AG09309 (cell line): ENCODE measurements at regions not wholly inside any gene's neighbourhood (a gene's known extent, or its start where the extent isn't known, plus 50 kb on each side); places are given as distances from the start of the nearest gene placed in this dataset.
"Not testable (repeated sequence)": the region's sequence is repeated elsewhere in the genome, so short reads cannot be mapped to it uniquely, and the experiment has no call there.

Source experiments
- DNase-seq: peaks from one replicate; pipeline ENCODE4 v3.0.0-alpha.2; 2010; ENCODE audit warnings: low read depth
- H3K4me3 ChIP-seq: 2 replicates; pipeline ENCODE4 v1.5.1; 2011; ENCODE audit warnings: mild to moderate bottlenecking, low read depth, low read length, moderate library complexity; ENCODE audit not compliant: control insufficient read depth
- TF ChIP-seq, protein P1 (sequence below): IDR thresholded peaks from 2 replicates; pipeline ENCODE4 v1.5.1; 2011; ENCODE audit warnings: mild to moderate bottlenecking, low read depth, low read length, inconsistent platforms; ENCODE audit not compliant: insufficient read depth, control insufficient read depth; ENCODE audit errors: missing control alignments

DNA sequence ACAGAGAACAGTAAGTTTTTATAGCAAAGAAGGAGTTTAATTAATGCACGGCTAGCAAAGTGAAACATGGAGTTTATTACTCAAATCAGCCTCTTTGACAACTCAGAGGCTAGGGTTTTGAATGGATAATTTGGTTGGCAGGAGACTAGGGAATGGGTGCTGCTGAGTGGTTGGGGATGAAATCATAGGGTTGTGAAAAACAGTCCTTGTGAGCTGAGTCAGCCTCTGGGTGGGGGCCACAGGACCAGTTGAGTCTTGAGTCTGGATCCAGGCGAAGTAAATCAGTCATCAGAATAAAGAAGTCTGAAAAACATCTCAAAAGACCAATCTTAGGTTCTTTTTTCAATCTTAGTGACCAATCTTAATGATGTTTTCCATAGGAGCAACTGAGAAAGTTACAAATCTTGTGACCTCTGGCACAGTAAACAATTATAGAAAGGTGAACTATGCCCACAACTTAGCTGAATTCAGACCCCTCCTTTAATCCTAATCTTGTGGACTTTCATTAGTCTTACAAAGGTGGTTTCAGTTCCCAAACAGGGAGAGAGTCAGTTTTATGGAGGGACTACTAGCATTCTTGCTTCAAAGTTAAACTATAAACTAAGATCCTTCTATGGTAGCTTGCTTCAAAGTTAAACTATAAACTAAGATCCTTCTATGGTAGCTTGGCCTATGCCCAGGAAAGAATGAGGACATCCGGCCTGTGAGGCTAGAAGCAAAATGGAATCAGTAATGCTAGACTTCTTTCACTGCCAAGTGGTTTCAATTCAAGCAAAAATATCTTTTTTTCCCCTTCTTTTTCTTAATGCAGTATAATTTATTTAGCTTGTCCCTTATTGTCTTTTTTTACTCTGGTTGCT, 84.5 kb downstream of the AASDHPPT start:
- TF ChIP-seq, protein P1, sequence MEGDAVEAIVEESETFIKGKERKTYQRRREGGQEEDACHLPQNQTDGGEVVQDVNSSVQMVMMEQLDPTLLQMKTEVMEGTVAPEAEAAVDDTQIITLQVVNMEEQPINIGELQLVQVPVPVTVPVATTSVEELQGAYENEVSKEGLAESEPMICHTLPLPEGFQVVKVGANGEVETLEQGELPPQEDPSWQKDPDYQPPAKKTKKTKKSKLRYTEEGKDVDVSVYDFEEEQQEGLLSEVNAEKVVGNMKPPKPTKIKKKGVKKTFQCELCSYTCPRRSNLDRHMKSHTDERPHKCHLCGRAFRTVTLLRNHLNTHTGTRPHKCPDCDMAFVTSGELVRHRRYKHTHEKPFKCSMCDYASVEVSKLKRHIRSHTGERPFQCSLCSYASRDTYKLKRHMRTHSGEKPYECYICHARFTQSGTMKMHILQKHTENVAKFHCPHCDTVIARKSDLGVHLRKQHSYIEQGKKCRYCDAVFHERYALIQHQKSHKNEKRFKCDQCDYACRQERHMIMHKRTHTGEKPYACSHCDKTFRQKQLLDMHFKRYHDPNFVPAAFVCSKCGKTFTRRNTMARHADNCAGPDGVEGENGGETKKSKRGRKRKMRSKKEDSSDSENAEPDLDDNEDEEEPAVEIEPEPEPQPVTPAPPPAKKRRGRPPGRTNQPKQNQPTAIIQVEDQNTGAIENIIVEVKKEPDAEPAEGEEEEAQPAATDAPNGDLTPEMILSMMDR = no peak
- DNase-seq = no peak
- no peak overlapping the region for H3K4me3 ChIP-seq

DNA sequence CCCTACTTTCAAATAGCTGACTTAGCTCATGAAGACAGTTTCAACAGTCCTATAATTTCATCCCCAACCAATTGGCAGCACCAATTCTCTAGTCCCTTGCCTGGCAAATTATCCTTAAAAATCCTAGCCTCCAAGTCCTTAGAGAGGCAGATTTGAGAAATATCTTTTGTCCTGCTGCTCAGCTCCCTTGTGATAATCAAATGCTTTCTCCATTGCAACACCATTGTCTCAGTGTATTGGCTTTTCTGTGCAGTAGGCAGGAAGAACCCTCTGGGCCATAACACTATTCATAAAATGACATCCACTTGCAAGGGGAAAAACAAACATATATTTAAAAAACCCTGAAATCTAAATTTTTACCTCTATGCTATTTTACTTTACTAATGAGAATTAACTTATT, 89.6 kb downstream of the AASDHPPT start:
- no peak overlapping the region for H3K4me3 ChIP-seq
- DNase-seq = no peak
- TF ChIP-seq, protein P1 = no peak

DNA sequence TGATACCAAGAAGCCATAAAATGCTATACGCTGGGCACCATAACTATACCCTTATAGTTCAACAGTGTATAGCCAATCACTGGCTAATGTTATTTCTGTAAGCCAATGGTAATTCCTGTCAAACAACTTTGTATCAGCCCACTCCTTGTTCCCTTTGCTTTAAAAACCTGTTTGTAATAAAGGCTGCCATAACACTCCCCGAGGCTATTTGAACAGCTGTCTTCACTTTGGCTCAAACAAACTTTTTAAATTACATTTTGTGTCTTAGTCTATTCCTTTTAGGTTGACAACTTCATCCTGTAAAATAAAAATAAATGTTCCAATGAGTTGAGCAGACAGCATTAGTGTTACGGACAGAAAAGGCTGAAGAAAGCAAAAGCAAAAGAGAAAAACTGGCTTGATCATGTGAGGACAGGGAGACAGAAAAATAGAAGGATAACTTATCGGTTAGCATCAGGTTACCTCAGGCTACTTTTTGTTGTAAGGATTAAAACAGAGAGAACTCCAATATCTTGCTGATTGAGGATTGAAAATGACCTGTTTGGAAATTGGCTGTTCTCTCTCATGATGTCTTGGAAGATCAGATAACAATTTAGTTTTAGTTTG, 95.0 kb downstream of the AASDHPPT start:
- no peak overlapping the region for H3K4me3 ChIP-seq
- TF ChIP-seq, protein P1 = no peak

DNA sequence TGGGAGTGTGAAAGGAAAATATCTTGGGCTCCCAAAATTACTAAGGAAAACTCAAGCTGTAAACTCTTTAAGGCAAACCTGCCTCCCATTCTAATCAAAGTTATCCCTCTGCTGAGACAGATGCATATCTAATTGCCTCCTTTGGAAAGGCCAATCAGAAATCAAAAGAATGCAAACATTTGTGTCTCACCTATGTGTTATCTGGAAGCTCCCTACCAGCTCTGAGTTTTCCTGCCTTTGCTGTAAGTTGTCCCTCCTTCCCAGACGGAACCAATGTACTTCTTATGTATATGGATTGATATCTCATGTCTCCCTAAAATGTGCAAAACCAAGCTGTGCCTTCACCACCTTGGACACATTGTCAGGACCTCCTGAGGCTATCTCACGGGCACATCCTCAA, 95.8 kb downstream of the AASDHPPT start:
- no peak for DNase-seq
- H3K4me3 ChIP-seq = no peak overlapping the region
- TF ChIP-seq, protein P1 = no peak

More for the DNA sequence above, 95.0 kb downstream of the AASDHPPT start:
- peak; percentile 40 for DNase-seq

DNA sequence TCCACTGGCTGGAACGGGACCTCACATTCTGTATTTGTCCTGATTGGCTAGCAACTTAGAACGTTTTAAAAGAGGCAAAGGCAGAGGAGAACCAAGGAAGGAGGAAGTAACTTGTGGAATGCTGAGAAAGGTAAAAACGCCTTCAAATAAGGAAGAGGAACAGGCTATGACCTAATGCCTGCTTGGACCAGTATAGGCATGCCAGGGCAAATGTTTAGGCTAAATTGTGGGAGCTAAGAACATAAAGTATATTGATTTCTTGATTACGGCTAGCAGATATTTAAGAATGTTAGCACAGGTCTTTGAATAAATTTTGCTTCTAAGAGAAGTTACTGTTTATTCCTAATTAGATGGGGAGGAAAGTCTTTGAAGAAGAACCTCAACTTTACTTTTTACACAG, 96.5 kb downstream of the AASDHPPT start:
- DNase-seq, H3K4me3 ChIP-seq: not testable (repeated sequence)

DNA sequence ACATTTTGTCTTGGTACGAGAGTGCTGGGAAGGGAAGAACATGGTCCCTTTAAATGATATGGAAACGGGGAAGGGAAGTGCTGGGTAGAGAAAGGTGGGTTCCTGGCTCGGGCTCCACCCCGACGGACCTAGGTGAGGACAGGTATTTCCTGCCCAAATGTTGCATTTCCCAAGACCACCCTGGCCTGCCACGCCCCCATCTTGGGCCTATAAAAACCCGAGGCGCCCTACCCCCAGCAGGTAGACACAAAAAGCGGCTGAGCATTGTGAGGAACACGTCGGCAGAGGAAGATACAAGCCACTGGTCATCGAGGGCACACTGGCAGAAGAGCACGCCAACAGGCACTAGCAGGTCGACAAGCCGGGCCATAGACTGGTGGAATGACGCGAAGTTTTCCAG, 99.4 kb downstream of the AASDHPPT start:
- TF ChIP-seq, protein P1 = no peak
- no peak overlapping the region for H3K4me3 ChIP-seq
- DNase-seq = no peak

DNA sequence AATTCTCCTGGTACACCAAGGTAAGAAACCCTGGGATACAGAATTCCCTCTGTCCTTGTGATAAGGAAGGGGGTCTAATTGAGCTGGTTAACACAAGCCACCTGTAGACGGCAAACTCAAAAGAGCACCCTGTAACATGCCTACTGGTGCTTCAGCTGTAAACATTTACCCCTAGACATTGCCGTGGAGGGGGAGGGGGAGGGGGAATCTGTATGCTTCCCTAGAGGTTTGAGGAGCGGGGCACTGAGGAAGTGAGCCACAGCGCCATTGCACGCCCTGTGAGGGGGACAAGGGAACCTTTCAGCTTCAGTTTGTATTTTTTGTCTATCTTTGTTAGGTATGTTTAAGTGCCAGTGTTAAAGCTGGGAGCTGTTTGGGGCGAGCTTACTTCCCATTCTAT, 99.8 kb downstream of the AASDHPPT start:
- DNase-seq = no peak
- TF ChIP-seq, protein P1 = no peak
- no peak overlapping the region for H3K4me3 ChIP-seq
